NCI-H446 treated with DMSO at 0.1 percent for 48 hours (cell line): ENCODE measurements at regions not wholly inside any gene's neighbourhood (a gene's known extent, or its start where the extent isn't known, plus 50 kb on each side); places are given as distances from the start of the nearest gene placed in this dataset.
"Not testable (repeated sequence)": the region's sequence is repeated elsewhere in the genome, so short reads cannot be mapped to it uniquely, and the experiment has no call there.

Experiments
- DNase-seq: peaks from one replicate; lab custom pipeline; 2025; lab: John Stamatoyannopoulos, UW

- no peak for DNase-seq
These were observed 1342.9 kb downstream of the ADGRL3 start for GRCh38 chr4:62543002-62543401.

- no peak for DNase-seq
These were observed 1333.4 kb downstream of the ADGRL3 start for GRCh38 chr4:62533573-62533972.

GRCh38 chr4:62531731-62532130 is 1331.6 kb downstream of the ADGRL3 start:
- DNase-seq = no peak

- DNase-seq = no peak
These were observed 1331.1 kb downstream of the ADGRL3 start for GRCh38 chr4:62531264-62531663.

GRCh38 chr4:62528874-62529273 is 1328.7 kb downstream of the ADGRL3 start:
- no peak for DNase-seq

- DNase-seq = no peak
These were observed 1326.5 kb downstream of the ADGRL3 start for GRCh38 chr4:62526671-62527070.

- no peak for DNase-seq
These were observed 1323.1 kb downstream of the ADGRL3 start for GRCh38 chr4:62523256-62523655.

- no peak for DNase-seq
These were observed 1322.1 kb downstream of the ADGRL3 start for GRCh38 chr4:62522273-62522672.

GRCh38 chr4:62517716-62518115 is 1317.6 kb downstream of the ADGRL3 start:
- no peak for DNase-seq

GRCh38 chr4:62513306-62513705 is 1313.2 kb downstream of the ADGRL3 start:
- no peak for DNase-seq

GRCh38 chr4:62512271-62512670 is 1312.1 kb downstream of the ADGRL3 start:
- DNase-seq = no peak

GRCh38 chr4:62510228-62510627 is 1310.1 kb downstream of the ADGRL3 start:
- no peak for DNase-seq

GRCh38 chr4:62500296-62500695 is 1300.2 kb downstream of the ADGRL3 start:
- no peak for DNase-seq

- DNase-seq = no peak
These were observed 1294.9 kb downstream of the ADGRL3 start for GRCh38 chr4:62495032-62495431.

GRCh38 chr4:62491756-62492155 is 1291.6 kb downstream of the ADGRL3 start:
- DNase-seq = not testable (repeated sequence)

GRCh38 chr4:62490635-62491034 is 1290.5 kb downstream of the ADGRL3 start:
- DNase-seq = no peak

GRCh38 chr4:62487016-62487415 is 1286.9 kb downstream of the ADGRL3 start:
- no peak for DNase-seq

GRCh38 chr4:62484357-62484756 is 1284.2 kb downstream of the ADGRL3 start:
- DNase-seq = no peak

- no peak for DNase-seq
These were observed 1282.2 kb downstream of the ADGRL3 start for GRCh38 chr4:62482355-62482754.

- no peak for DNase-seq
These were observed 1275.5 kb downstream of the ADGRL3 start for GRCh38 chr4:62475596-62475995.

GRCh38 chr4:62474802-62475201 is 1274.7 kb downstream of the ADGRL3 start:
- no peak for DNase-seq

GRCh38 chr4:62471021-62471420 is 1270.9 kb downstream of the ADGRL3 start:
- no peak for DNase-seq

GRCh38 chr4:62470421-62470983 is 1270.4 kb downstream of the ADGRL3 start:
- DNase-seq = no peak

- no peak for DNase-seq
These were observed 1269.9 kb downstream of the ADGRL3 start for GRCh38 chr4:62470020-62470419.

- no peak for DNase-seq
These were observed 1261.8 kb downstream of the ADGRL3 start for GRCh38 chr4:62461961-62462360.
